Osteocyte (in vitro differentiated cells): ENCODE measurements at regions not wholly inside any gene's neighbourhood (a gene's known extent, or its start where the extent isn't known, plus 50 kb on each side); places are given as distances from the start of the nearest gene placed in this dataset.

ENCODE experiments used
- DNase-seq: peaks from one replicate; pipeline ENCODE4 v3.0.0; 2021; ENCODE audit warnings: mixed read lengths; ENCODE audit not compliant: unreplicated experiment; ENCODE audit errors: extremely low spot score
- H3K27ac Mint-ChIP-seq: one replicate; pipeline ENCODE4 v1.8.0; 2021; ENCODE audit warnings: mild to moderate bottlenecking, mixed read lengths; ENCODE audit not compliant: unreplicated experiment
- H3K27me3 Mint-ChIP-seq: one replicate; pipeline ENCODE4 v1.8.0; 2021; ENCODE audit warnings: mixed read lengths; ENCODE audit not compliant: unreplicated experiment
- H3K36me3 Mint-ChIP-seq: one replicate; pipeline ENCODE4 v1.8.0; 2021; ENCODE audit warnings: mixed read lengths; ENCODE audit not compliant: unreplicated experiment
- H3K4me1 Mint-ChIP-seq: one replicate; pipeline ENCODE4 v1.8.0; 2021; ENCODE audit warnings: mixed read lengths; ENCODE audit not compliant: unreplicated experiment
- H3K4me3 Mint-ChIP-seq: one replicate; pipeline ENCODE4 v1.8.0; 2021; ENCODE audit warnings: mild to moderate bottlenecking, moderate library complexity, mixed read lengths; ENCODE audit not compliant: unreplicated experiment
- H3K9me3 Mint-ChIP-seq: one replicate; pipeline ENCODE4 v1.8.0; 2021; ENCODE audit warnings: mixed read lengths; ENCODE audit not compliant: unreplicated experiment
- TF ChIP-seq, protein P1 (sequence below): fragments of 200-600 bp; sonication (generic); IDR thresholded peaks from 2 replicates; pipeline ENCODE4 v1.5.0; 2021; ENCODE audit warnings: antibody characterized with exemption, mild to moderate bottlenecking, moderate library complexity

DNA sequence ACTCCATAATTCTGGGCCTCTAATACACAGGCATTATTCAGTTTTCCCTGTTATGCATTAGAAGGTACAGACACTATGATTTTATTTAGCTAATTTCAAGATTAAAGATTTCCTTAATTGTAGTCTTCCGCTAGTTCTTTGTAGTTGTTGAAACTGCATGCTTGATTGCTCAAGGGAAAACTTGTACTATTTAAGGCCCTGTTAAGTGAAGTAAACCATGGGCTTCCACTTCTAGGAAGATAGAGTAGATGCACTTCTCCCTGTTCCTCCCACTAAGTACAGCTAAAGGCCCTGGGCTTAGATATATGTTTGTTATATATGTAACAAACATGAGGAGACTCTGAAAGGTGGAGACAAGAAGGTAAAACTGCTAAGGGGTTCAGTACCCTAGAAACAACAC lies 215.8 kb upstream of the LEF1 start:
- H3K9me3 Mint-ChIP-seq, result no peaks in the 10 kb centered on the region
- no peak overlapping the region for H3K27ac Mint-ChIP-seq
- H3K4me3 Mint-ChIP-seq, result no peak overlapping the region
- no peaks in the 10 kb centered on the region for H3K4me1 Mint-ChIP-seq
- H3K36me3 Mint-ChIP-seq, result no peaks in the 10 kb centered on the region
- TF ChIP-seq, protein P1, sequence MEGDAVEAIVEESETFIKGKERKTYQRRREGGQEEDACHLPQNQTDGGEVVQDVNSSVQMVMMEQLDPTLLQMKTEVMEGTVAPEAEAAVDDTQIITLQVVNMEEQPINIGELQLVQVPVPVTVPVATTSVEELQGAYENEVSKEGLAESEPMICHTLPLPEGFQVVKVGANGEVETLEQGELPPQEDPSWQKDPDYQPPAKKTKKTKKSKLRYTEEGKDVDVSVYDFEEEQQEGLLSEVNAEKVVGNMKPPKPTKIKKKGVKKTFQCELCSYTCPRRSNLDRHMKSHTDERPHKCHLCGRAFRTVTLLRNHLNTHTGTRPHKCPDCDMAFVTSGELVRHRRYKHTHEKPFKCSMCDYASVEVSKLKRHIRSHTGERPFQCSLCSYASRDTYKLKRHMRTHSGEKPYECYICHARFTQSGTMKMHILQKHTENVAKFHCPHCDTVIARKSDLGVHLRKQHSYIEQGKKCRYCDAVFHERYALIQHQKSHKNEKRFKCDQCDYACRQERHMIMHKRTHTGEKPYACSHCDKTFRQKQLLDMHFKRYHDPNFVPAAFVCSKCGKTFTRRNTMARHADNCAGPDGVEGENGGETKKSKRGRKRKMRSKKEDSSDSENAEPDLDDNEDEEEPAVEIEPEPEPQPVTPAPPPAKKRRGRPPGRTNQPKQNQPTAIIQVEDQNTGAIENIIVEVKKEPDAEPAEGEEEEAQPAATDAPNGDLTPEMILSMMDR, result no peak
- peaks cover 24% of the 10 kb centered on the region for H3K27me3 Mint-ChIP-seq
- no peak for DNase-seq

GRCh38 chr4:108383157-108383556 lies 214.4 kb upstream of the LEF1 start:
- TF ChIP-seq, protein P1, result no peak
- Mint-ChIP-seq H3K4me1 (no peaks in the 10 kb centered on the region), H3K9me3 (no peaks in the 10 kb centered on the region), H3K36me3 (no peaks in the 10 kb centered on the region), H3K4me3 (no peak overlapping the region), H3K27me3 (peaks cover 15% of the 10 kb centered on the region), H3K27ac (no peak overlapping the region)
- no peak for DNase-seq

GRCh38 chr4:108382751-108383150 lies 214.0 kb upstream of the LEF1 start:
- H3K4me1 Mint-ChIP-seq, result no peaks in the 10 kb centered on the region
- H3K27me3 Mint-ChIP-seq, result peaks cover 11% of the 10 kb centered on the region
- no peak overlapping the region for H3K4me3 Mint-ChIP-seq
- H3K36me3 Mint-ChIP-seq, result no peaks in the 10 kb centered on the region
- DNase-seq, result no peak
- no peaks in the 10 kb centered on the region for H3K9me3 Mint-ChIP-seq
- TF ChIP-seq, protein P1, result no peak
- H3K27ac Mint-ChIP-seq, result no peak overlapping the region

GRCh38 chr4:108378164-108378563 lies 209.4 kb upstream of the LEF1 start:
- Mint-ChIP-seq H3K9me3 (no peaks in the 10 kb centered on the region), H3K27ac (no peak overlapping the region), H3K4me3 (no peak overlapping the region), H3K36me3 (no peaks in the 10 kb centered on the region), H3K4me1 (no peaks in the 10 kb centered on the region), H3K27me3 (peaks cover 11% of the 10 kb centered on the region)
- no peak for DNase-seq
- TF ChIP-seq, protein P1, result no peak

DNA sequence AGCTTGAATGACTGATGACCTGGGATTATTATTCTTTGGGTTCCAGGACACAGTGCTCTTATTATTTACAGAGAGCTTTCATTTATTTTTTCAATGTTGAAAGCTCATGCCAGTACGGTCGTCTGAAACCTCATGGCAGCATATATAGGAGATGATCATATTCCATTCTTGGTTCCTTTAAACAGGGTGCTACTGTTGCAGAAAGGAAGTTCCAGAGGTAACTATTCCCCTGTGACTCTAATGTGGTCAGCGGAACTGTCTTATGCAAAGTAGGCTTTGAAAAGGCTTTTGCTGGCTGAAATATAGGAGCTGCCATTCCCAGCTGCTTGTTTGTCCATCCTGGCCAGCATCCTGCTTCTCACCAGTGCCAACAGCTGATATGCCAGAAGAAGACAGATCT lies 208.3 kb upstream of the LEF1 start:
- Mint-ChIP-seq H3K4me1 (no peaks in the 10 kb centered on the region), H3K27me3 (peaks cover 16% of the 10 kb centered on the region), H3K4me3 (no peak overlapping the region), H3K27ac (no peak overlapping the region), H3K36me3 (no peaks in the 10 kb centered on the region), H3K9me3 (no peaks in the 10 kb centered on the region)
- DNase-seq, result no peak
- TF ChIP-seq, protein P1, result no peak
